ENCODE measurements at regions not wholly inside any gene's neighbourhood (a gene's known extent, or its start where the extent isn't known, plus 50 kb on each side); places are given as distances from the start of the nearest gene placed in this dataset.
"Not testable (repeated sequence)": the region's sequence is repeated elsewhere in the genome, so short reads cannot be mapped to it uniquely, and the experiment has no call there.

GRCh38 chr11:29482510-29482909 is 534.3 kb downstream of the KCNA4 start:
- DNase-seq, result no peak

- DNase-seq, result no peak
Measured at GRCh38 chr11:29481738-29482137, 535.1 kb downstream of the KCNA4 start.

DNA sequence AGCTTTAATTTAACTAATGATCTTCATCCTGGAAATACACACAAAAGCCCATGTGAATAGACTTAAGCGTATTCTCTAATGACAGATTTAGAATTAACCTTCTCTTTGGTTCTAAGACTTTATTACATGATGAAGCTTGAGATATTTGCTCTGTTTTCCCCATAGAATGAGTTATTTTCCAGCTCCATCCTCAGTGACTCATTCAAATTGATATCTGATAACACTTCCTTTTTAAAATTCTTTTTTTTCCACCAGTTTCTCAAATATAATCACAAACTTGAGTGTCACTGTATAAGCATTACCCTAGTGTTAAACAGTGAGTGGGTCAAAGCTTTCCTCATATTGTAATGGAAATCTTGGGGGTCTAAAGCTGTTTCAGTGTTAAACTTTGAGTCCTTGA is 535.8 kb downstream of the KCNA4 start:
- DNase-seq, result no peak

DNA sequence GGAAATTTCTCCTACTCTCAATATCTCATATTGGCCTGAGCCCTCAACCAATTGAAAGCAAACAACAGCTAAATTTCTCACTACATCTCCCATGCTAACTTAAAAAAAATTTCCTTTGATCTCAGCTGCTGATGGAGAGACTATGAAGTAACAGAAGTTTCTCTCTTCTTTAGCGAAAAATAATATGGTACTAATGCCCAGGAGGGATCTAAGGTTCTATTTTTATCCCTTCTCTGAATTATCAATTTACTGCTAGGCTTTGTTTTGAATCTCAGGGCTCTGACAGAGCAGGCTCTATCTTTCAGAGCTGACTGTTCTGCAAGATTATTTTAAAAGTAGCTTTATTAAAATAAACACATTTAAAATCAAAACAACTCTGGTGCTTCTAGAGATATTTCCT is 558.6 kb downstream of the KCNA4 start:
- DNase-seq, result no peak

- DNase-seq, result peak; percentile 81
Measured at GRCh38 chr11:29452146-29452545, 564.7 kb downstream of the KCNA4 start.

- peak; percentile 47 for DNase-seq
Measured at GRCh38 chr11:29449281-29450074, 567.4 kb downstream of the KCNA4 start.

- DNase-seq, result peak; percentile 29
Measured at GRCh38 chr11:29448246-29448877, 568.5 kb downstream of the KCNA4 start.

GRCh38 chr11:29447821-29448220 is 569.0 kb downstream of the KCNA4 start:
- no peak for DNase-seq

- no peak for DNase-seq
Measured at GRCh38 chr11:29446132-29446531, 570.7 kb downstream of the KCNA4 start.

DNA sequence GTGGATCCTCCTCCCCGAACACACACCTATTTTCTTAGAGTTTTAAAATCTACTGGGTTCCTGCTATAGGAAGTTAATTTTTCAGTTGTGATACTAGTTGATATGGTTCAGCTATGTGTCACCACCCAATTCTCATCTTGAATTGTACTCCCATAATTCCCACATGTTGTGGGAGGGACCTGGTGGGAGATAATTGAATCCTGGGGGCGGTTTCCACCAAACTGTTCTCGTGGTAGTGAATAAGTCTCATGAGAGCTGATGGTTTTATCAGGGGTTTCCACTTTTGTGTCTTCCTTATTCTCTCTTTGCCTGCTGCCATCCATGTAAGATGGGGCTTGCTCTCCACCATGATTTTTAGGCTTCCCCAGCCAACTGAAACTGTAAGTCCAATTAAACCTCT is 571.6 kb downstream of the KCNA4 start:
- DNase-seq, result not testable (repeated sequence)

GRCh38 chr11:29438815-29439214 is 578.0 kb downstream of the KCNA4 start:
- DNase-seq, result no peak

- DNase-seq, result peak; percentile 5
Measured at GRCh38 chr11:29435421-29435820, 581.4 kb downstream of the KCNA4 start.

DNA sequence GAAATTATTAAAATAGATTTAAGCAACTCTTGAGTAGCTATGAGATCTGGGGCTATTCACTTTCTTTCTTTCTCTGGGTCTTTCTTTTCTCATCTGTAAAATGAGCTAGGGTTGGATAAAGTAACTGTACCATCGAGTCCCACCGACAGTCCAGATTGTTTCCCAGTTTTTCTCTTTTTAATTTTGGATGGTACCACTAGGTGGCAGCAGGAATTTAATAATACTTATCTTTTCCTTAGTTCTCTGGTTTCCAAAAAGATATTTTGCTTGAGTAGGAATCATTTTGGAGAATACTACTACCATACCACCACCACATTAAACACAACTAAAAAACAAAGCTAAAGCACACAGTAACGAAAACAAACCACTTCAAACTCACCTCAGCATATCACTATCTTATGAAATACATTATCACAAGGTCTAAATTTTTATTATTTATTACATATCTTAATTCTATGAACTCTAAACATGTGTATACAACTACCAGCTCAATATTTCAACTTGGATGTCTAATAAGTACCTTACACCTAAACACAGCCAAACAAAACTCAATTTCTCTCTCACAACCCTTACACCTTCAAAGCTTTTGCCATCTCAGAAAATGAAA is 584.0 kb downstream of the KCNA4 start:
- peak; percentile 22 for DNase-seq

DNA sequence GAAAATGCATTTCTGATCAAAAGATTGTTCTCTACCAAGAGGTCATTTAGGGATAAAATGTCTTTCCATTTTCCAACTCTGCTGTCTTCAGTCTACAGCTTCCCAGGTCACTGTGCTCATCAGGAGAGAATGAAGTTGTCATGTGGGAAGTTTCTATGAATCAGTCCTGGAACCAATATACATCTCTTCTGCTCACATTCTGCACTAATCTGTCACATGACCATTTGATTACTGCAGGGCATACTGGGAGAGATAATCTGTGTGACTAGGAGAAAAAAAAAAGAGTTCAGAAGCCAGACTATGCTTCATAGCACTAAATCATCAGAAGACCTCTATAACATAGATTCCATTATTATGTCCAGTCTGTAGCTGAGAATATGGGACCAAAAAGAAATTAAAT is 611.5 kb downstream of the KCNA4 start:
- DNase-seq, result no peak

DNA sequence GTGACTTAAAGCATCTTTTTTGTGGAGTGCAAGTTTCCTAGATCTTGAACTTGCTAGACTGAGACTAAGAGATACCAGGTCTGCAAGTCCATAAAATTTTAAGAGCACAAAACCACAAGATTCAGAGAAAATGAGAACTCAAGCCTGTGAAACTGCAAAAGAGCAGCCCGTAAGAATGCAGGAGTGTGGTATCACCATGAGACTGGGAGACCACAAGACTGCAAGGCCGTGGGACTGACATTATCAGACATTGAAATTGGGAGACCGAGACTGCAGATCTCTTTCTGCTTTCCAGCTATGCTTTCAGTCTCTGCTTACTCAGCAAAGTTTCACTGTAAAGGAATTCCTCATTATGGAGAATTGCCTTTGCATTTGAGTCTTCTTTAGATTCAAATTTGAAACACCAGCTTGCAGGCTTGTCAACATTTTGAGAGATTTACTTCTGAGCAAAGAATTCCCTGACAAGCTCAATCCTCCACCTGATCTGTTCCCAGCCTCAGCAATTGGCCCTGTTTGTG is 621.2 kb downstream of the KCNA4 start:
- no peak for DNase-seq

- no peak for DNase-seq
Measured at GRCh38 chr11:29389793-29390192, 627.0 kb downstream of the KCNA4 start.

GRCh38 chr11:29373725-29374124 is 643.1 kb downstream of the KCNA4 start:
- no peak for DNase-seq

DNA sequence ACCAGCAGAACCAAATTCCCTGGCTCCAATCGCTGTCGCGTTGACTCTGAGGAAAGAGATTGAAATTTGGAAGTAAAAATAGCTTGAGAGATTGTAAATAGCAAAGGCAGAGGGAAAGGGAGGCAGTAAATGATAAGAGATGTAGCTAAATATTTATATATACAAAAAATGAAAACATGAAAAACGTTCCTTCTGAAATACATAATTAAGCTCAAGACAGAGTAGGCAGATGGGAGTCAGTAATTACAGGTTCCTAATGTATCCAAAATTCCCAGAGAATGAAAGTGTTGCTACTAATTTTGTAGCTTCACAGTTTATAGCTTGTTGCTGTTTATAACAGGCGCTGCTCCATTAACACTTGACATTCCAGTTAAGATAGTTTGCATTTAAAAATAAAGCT is 648.7 kb downstream of the KCNA4 start:
- no peak for DNase-seq

- no peak for DNase-seq
Measured at GRCh38 chr11:29364006-29364405, 652.8 kb downstream of the KCNA4 start.

GRCh38 chr11:29361369-29361768 is 655.5 kb downstream of the KCNA4 start:
- DNase-seq, result no peak

GRCh38 chr11:29353833-29354232 is 663.0 kb downstream of the KCNA4 start:
- no peak for DNase-seq

DNA sequence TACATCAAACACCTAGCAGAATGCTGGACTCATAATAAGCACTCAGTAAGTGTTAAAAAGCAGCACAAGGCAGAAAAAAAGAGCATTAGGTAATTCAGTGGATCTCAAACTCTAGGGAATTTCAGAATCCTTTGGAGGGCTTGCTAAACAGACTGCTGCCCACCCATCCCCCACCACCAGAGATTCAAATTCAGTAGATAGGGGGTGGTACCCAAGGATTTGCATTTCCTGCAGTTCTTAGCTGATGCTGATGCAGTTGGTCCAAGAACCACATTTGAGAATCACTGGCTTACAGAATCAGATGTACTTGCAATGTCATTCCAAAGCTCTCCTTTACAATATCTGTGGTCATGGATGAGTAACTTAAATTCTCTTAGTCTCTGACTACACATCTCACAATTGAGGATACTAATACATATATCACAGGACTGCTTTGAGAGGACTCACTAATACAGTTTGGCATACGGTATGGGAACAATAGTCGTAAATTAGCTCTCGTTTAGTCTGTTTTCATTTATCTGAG is 664.5 kb downstream of the KCNA4 start:
- DNase-seq, result peak; percentile 39

DNA sequence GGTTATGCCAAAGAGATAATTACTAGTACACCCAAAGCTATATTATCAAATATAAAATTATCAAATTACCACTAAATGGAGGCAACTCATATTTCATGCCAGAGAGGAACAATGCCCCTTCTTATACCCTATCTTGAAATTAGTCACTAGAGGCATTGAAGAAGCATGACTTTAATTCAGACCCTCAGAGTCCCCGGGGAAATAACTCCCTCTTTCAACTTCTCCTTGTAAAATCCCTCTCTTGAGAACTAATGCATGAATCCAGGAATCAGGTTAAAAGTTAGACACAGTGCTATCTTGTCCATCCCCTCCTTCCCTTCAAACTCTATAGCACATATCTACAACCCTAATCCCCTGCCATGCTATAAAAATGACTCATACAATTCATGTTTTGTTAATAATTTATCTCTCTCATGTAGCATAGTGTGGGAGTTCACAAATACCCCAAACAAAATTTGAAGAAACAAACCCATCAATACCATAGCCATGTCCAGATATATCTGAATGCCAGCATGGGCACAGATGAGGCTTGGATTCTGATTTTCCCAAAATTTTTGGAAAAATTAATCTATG is 665.4 kb downstream of the KCNA4 start:
- DNase-seq, result no peak
